H1 (cell line): ENCODE measurements at regions not wholly inside any gene's neighbourhood (a gene's known extent, or its start where the extent isn't known, plus 50 kb on each side); places are given as distances from the start of the nearest gene placed in this dataset.

Experiments
- BCL11A ChIP-seq, 2 experiments: IDR thresholded peaks; one replicate each; pipeline ENCODE4 v1.6.1; 2011; ENCODE audit warnings: low read depth in 2 of 2, low read length in 2 of 2, mild to moderate bottlenecking in 2 of 2
- GABPA ChIP-seq: IDR thresholded peaks from 2 replicates; pipeline ENCODE4 v1.6.1; 2011; ENCODE audit warnings: mild to moderate bottlenecking, low read length, moderate library complexity, borderline replicate concordance; ENCODE audit not compliant: insufficient read depth
- POLR2AphosphoS5 ChIP-seq: IDR thresholded peaks from 2 replicates; pipeline ENCODE4 v1.6.1; 2011; ENCODE audit warnings: low read depth, low read length
- RXRA ChIP-seq: IDR thresholded peaks from 2 replicates; pipeline ENCODE4 v1.6.1; 2011; ENCODE audit warnings: low read depth, mild to moderate bottlenecking, low read length, moderate library complexity; ENCODE audit not compliant: insufficient read depth
- SP2 ChIP-seq: IDR thresholded peaks from 2 replicates; pipeline ENCODE4 v1.6.1; 2012; ENCODE audit warnings: mild to moderate bottlenecking, low read length, inconsistent platforms
- SP4 ChIP-seq: IDR thresholded peaks from 2 replicates; pipeline ENCODE4 v1.6.1; 2012; ENCODE audit warnings: low read length, inconsistent platforms
- ZNF274 ChIP-seq: IDR thresholded peaks from 2 replicates; pipeline ENCODE4 v1.7.0; 2012; ENCODE audit warnings: low read length, borderline replicate concordance; ENCODE audit errors: extremely low read depth
- TF ChIP-seq, protein P1 (sequence below): fragments of 300-600 bp; sonication (generic); IDR thresholded peaks from 2 replicates; pipeline ENCODE4 v1.7.1; 2012; ENCODE audit warnings: low read length, moderate library complexity, mild to moderate bottlenecking, inconsistent platforms; ENCODE audit not compliant: insufficient replicate concordance

DNA sequence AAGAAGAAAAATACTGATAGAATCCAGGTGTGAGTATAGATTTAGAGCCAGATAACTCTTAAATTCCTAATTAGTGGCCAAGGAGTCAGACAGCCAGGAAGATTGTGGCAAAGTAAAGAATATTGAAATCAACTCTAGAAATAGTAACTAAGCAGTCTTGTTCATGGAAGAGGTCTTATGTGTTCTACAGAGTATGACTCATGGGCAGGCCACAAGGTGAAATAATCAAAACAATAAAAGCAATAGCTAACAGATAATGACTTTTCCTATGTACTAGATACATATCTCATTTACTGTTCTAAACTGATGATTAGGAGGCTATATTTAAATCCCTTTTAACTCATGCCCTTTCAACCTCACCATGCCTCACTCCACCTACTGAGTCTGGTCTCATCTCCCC, 227.4 kb upstream of the COL3A1 start (continued):
- TF ChIP-seq, protein P1, sequence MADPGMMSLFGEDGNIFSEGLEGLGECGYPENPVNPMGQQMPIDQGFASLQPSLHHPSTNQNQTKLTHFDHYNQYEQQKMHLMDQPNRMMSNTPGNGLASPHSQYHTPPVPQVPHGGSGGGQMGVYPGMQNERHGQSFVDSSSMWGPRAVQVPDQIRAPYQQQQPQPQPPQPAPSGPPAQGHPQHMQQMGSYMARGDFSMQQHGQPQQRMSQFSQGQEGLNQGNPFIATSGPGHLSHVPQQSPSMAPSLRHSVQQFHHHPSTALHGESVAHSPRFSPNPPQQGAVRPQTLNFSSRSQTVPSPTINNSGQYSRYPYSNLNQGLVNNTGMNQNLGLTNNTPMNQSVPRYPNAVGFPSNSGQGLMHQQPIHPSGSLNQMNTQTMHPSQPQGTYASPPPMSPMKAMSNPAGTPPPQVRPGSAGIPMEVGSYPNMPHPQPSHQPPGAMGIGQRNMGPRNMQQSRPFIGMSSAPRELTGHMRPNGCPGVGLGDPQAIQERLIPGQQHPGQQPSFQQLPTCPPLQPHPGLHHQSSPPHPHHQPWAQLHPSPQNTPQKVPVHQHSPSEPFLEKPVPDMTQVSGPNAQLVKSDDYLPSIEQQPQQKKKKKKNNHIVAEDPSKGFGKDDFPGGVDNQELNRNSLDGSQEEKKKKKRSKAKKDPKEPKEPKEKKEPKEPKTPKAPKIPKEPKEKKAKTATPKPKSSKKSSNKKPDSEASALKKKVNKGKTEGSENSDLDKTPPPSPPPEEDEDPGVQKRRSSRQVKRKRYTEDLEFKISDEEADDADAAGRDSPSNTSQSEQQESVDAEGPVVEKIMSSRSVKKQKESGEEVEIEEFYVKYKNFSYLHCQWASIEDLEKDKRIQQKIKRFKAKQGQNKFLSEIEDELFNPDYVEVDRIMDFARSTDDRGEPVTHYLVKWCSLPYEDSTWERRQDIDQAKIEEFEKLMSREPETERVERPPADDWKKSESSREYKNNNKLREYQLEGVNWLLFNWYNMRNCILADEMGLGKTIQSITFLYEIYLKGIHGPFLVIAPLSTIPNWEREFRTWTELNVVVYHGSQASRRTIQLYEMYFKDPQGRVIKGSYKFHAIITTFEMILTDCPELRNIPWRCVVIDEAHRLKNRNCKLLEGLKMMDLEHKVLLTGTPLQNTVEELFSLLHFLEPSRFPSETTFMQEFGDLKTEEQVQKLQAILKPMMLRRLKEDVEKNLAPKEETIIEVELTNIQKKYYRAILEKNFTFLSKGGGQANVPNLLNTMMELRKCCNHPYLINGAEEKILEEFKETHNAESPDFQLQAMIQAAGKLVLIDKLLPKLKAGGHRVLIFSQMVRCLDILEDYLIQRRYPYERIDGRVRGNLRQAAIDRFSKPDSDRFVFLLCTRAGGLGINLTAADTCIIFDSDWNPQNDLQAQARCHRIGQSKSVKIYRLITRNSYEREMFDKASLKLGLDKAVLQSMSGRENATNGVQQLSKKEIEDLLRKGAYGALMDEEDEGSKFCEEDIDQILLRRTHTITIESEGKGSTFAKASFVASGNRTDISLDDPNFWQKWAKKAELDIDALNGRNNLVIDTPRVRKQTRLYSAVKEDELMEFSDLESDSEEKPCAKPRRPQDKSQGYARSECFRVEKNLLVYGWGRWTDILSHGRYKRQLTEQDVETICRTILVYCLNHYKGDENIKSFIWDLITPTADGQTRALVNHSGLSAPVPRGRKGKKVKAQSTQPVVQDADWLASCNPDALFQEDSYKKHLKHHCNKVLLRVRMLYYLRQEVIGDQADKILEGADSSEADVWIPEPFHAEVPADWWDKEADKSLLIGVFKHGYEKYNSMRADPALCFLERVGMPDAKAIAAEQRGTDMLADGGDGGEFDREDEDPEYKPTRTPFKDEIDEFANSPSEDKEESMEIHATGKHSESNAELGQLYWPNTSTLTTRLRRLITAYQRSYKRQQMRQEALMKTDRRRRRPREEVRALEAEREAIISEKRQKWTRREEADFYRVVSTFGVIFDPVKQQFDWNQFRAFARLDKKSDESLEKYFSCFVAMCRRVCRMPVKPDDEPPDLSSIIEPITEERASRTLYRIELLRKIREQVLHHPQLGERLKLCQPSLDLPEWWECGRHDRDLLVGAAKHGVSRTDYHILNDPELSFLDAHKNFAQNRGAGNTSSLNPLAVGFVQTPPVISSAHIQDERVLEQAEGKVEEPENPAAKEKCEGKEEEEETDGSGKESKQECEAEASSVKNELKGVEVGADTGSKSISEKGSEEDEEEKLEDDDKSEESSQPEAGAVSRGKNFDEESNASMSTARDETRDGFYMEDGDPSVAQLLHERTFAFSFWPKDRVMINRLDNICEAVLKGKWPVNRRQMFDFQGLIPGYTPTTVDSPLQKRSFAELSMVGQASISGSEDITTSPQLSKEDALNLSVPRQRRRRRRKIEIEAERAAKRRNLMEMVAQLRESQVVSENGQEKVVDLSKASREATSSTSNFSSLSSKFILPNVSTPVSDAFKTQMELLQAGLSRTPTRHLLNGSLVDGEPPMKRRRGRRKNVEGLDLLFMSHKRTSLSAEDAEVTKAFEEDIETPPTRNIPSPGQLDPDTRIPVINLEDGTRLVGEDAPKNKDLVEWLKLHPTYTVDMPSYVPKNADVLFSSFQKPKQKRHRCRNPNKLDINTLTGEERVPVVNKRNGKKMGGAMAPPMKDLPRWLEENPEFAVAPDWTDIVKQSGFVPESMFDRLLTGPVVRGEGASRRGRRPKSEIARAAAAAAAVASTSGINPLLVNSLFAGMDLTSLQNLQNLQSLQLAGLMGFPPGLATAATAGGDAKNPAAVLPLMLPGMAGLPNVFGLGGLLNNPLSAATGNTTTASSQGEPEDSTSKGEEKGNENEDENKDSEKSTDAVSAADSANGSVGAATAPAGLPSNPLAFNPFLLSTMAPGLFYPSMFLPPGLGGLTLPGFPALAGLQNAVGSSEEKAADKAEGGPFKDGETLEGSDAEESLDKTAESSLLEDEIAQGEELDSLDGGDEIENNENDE: no peak
- no peak for TF ChIP-seq SP4
- no peak for TF ChIP-seq GABPA
- TF ChIP-seq POLR2AphosphoS5: no peak
- no peak for TF ChIP-seq ZNF274
- no peak for TF ChIP-seq SP2
- no peak for TF ChIP-seq BCL11A (IDR thresholded peaks at IDR 0.05; ENCODE audit: low read depth in 2 of 2, low read length in 2 of 2)
- no peak for TF ChIP-seq RXRA
